ENCODE measurements at regions not wholly inside any gene's neighbourhood (a gene's known extent, or its start where the extent isn't known, plus 50 kb on each side); places are given as distances from the start of the nearest gene placed in this dataset.

- H3K9me3 ChIP-seq, result peaks cover 9% of the 10 kb centered on the region
- H3K27ac ChIP-seq, result no peak overlapping the region
- H3K36me3 ChIP-seq (ENCODE audit: insufficient read depth in 1 of 2, low read depth in 1 of 2), result no peaks in the 10 kb centered on the region
- no peaks in the 10 kb centered on the region for H3K4me1 ChIP-seq
- intact Hi-C loops (cut with DNase I), result no loop called here
- WGBS, 3 donors, result 85 to 92% (median 85%) methylated on average over 2 of the region's 2 CpGs
- no peak for TF ChIP-seq CTCF (IDR thresholded peaks at IDR 0.05)
- H3K4me3 ChIP-seq, result no peak overlapping the region
- ATAC-seq (no peak), DNase-seq (no peak)
- no peaks in the 10 kb centered on the region for H3K27me3 ChIP-seq (ENCODE audit: insufficient read depth in 3 of 3, low read length in 2 of 3)
Observed at GRCh38 chr5:85929713-85930112, 688.0 kb upstream of the COX7C start.

- H3K27me3 ChIP-seq (ENCODE audit: insufficient read depth in 3 of 3, low read length in 2 of 3), result no peaks in the 10 kb centered on the region
- H3K36me3 ChIP-seq (ENCODE audit: insufficient read depth in 1 of 2, low read depth in 1 of 2), result no peaks in the 10 kb centered on the region
- TF ChIP-seq CTCF (IDR thresholded peaks at IDR 0.05), result no peak
- no peaks in the 10 kb centered on the region for H3K9me3 ChIP-seq
- no peaks in the 10 kb centered on the region for H3K4me1 ChIP-seq
- DNase-seq (no peak), ATAC-seq (no peak)
- intact Hi-C loops (cut with DNase I), result no loop called here
- H3K4me3 ChIP-seq, result no peak overlapping the region
- H3K27ac ChIP-seq, result no peak overlapping the region
- 87 to 94% (median 92%) methylated on average over 3 of the region's 3 CpGs for WGBS, 3 donors
Observed at GRCh38 chr5:85931220-85931619, 686.5 kb upstream of the COX7C start.

GRCh38 chr5:85938201-85938600, 679.5 kb upstream of the COX7C start:
- Histone ChIP-seq H3K4me1 (no peaks in the 10 kb centered on the region), H3K27ac (no peak overlapping the region), H3K9me3 (no peaks in the 10 kb centered on the region), H3K4me3 (no peak overlapping the region), H3K27me3 (ENCODE audit: insufficient read depth in 3 of 3, low read length in 2 of 3) (no peaks in the 10 kb centered on the region), H3K36me3 (ENCODE audit: insufficient read depth in 1 of 2, low read depth in 1 of 2) (no peaks in the 10 kb centered on the region)
- intact Hi-C loops (cut with DNase I), result no loop called here
- 36 to 67% (median 55%) methylated on average over 3 of the region's 3 CpGs for WGBS, 3 donors
- TF ChIP-seq CTCF (IDR thresholded peaks at IDR 0.05), result no peak
- ATAC-seq (no peak), DNase-seq (no peak)

- TF ChIP-seq CTCF (IDR thresholded peaks at IDR 0.05), result no peak
- 76 to 82% (median 78%) methylated on average over 3 of the region's 3 CpGs for WGBS, 3 donors
- no peak for DNase-seq
- H3K27ac ChIP-seq, result no peak overlapping the region
- intact Hi-C loops (cut with DNase I), result no loop called here
- no peaks in the 10 kb centered on the region for H3K9me3 ChIP-seq
- H3K36me3 ChIP-seq (ENCODE audit: insufficient read depth in 1 of 2, low read depth in 1 of 2), result no peaks in the 10 kb centered on the region
- H3K4me1 ChIP-seq, result no peaks in the 10 kb centered on the region
- H3K27me3 ChIP-seq (ENCODE audit: insufficient read depth in 3 of 3, low read length in 2 of 3), result no peaks in the 10 kb centered on the region
- no peak for ATAC-seq
- no peak overlapping the region for H3K4me3 ChIP-seq
Observed at GRCh38 chr5:85951707-85952210, 666.0 kb upstream of the COX7C start.

GRCh38 chr5:85952680-85953079, 665.1 kb upstream of the COX7C start:
- Histone ChIP-seq H3K4me1 (no peaks in the 10 kb centered on the region), H3K9me3 (no peaks in the 10 kb centered on the region), H3K36me3 (ENCODE audit: insufficient read depth in 1 of 2, low read depth in 1 of 2) (no peaks in the 10 kb centered on the region), H3K27me3 (ENCODE audit: insufficient read depth in 3 of 3, low read length in 2 of 3) (no peaks in the 10 kb centered on the region), H3K4me3 (no peak overlapping the region), H3K27ac (no peak overlapping the region)
- intact Hi-C loops (cut with DNase I), result no loop called here
- no peak for TF ChIP-seq CTCF (IDR thresholded peaks at IDR 0.05)
- 85 to 87% (median 85%) methylated on average over 2 of the region's 2 CpGs for WGBS, 3 donors
- ATAC-seq, result no peak
- DNase-seq, result no peak

Data from psoas muscle (tissue), 7 donors.